T-cell (primary cell): ENCODE measurements at regions not wholly inside any gene's neighbourhood (a gene's known extent, or its start where the extent isn't known, plus 50 kb on each side); places are given as distances from the start of the nearest gene placed in this dataset.

Experiments
- ATAC-seq, 4 experiments: fragments of 200-7000 bp in 3 of 4; fragments of 150-1000 bp in 1 of 4; cut with Tn5 transposase; replicated peaks in 1 of 4; 1 replicate in 3 of 4; 2 replicates in 1 of 4; pipeline ENCODE4 v1.10.0; 2021; ENCODE audit warnings: moderate library complexity in 3 of 4, mild to moderate bottlenecking in 2 of 4, moderate number of reproducible peaks in 1 of 4
- CTCF ChIA-PET, 2 donors: fragments of 300-600 bp; sonication (Branson Sonifier 250); formaldehyde crosslinking; loops; one replicate each; lab custom pipeline; 2022; ENCODE audit warnings: antibody characterized with exemption in 2 of 2; lab: Charles Lee
- POLR2A ChIA-PET, 2 donors: fragments of 300-600 bp; sonication (Branson Sonifier 250); formaldehyde crosslinking; loops; one replicate each; lab custom pipeline; 2022; ENCODE audit warnings: antibody characterized with exemption in 2 of 2; lab: Charles Lee
- DNase-seq, 35 experiments: peaks; one replicate each; pipeline versions ENCODE4 v3.0.0 to v3.0.0-alpha.2; 2013 to 2023
- H3K27ac ChIP-seq: one replicate; pipeline ENCODE4 v1.5.1; 2013; ENCODE audit warnings: low read length
- H3K27me3 ChIP-seq, 2 experiments: replicated peaks in 1 of 2; 1 replicate in 1 of 2; 2 replicates in 1 of 2; pipeline versions ENCODE4 v1.6.1 to v1.7.0; 2013; ENCODE audit warnings: low read length in 1 of 2, mixed read lengths in 1 of 2; ENCODE audit not compliant: control insufficient read depth in 2 of 2, insufficient read depth in 2 of 2; ENCODE audit errors: extremely low read depth in 1 of 2
- H3K36me3 ChIP-seq, 2 donors: 1 replicate in 1 of 2; 2 replicates in 1 of 2; pipeline versions ENCODE4 v1.6.1 to v1.7.0; 2013; ENCODE audit warnings: low read length in 1 of 2; ENCODE audit not compliant: control insufficient read depth in 2 of 2, insufficient read depth in 1 of 2; ENCODE audit errors: extremely low read depth in 1 of 2
- H3K4me1 ChIP-seq, 2 experiments: 1 replicate in 1 of 2; 2 replicates in 1 of 2; pipeline versions ENCODE4 v1.6.1 to v1.7.0; 2013; ENCODE audit warnings: low read length in 2 of 2, mixed read lengths in 1 of 2; ENCODE audit not compliant: insufficient read depth in 2 of 2, control insufficient read depth in 1 of 2; ENCODE audit errors: extremely low read depth in 1 of 2
- H3K4me3 ChIP-seq, 2 donors: 1 replicate in 1 of 2; 2 replicates in 1 of 2; pipeline versions ENCODE4 v1.5.1 to v1.7.0; 2013; ENCODE audit warnings: mild to moderate bottlenecking in 2 of 2, low read length in 1 of 2, moderate library complexity in 1 of 2; ENCODE audit not compliant: control insufficient read depth in 1 of 2; ENCODE audit errors: extremely low read depth in 1 of 2
- H3K9me3 ChIP-seq: 2 replicates; pipeline ENCODE4 v1.7.0; 2013
- H3K27ac Mint-ChIP-seq, 2 donors: one replicate each; pipeline ENCODE4 v1.8.0; 2020 to 2021; ENCODE audit warnings: mild to moderate bottlenecking in 2 of 2, mixed read lengths in 2 of 2
- H3K27me3 Mint-ChIP-seq, 2 donors: one replicate each; pipeline ENCODE4 v1.8.0; 2021 to 2022; ENCODE audit warnings: mixed read lengths in 2 of 2
- H3K36me3 Mint-ChIP-seq: one replicate; pipeline ENCODE4 v1.8.0; 2021; ENCODE audit warnings: mixed read lengths
- H3K4me1 Mint-ChIP-seq, 3 donors: one replicate each; pipeline ENCODE4 v1.8.0; 2020 to 2022; ENCODE audit warnings: mixed read lengths in 3 of 3, mild to moderate bottlenecking in 1 of 3
- H3K4me3 Mint-ChIP-seq, 3 donors: one replicate each; pipeline ENCODE4 v1.8.0; 2020 to 2022; ENCODE audit warnings: mild to moderate bottlenecking in 3 of 3, mixed read lengths in 3 of 3, moderate library complexity in 3 of 3
- H3K9me3 Mint-ChIP-seq, 3 donors: one replicate each; pipeline ENCODE4 v1.8.0; 2020 to 2022; ENCODE audit warnings: mixed read lengths in 3 of 3
- WGBS: methylation state at CpG from one replicate; pipeline ENCODE4 v1.1.5; 2013; ENCODE audit warnings: missing lambda C conversion rate; ENCODE audit not compliant: insufficient coverage; 5-methylcytosine and 5-hydroxymethylcytosine counted together

GRCh38 chr1:22343456-22344328 lies 108.0 kb upstream of the ZBTB40 start:
- Mint-ChIP-seq H3K9me3 (no peaks in the 10 kb centered on the region), H3K27me3 (peaks cover 62 to 76% of the 10 kb centered on the region in 2 donors), H3K4me1 (peaks cover 0 to 3% (median 2%) of the 10 kb centered on the region in 3 donors), H3K27ac (no peak overlapping the region), H3K36me3 (no peaks in the 10 kb centered on the region), H3K4me3 (no peak overlapping the region)
- Histone ChIP-seq H3K27ac (no peak overlapping the region), H3K9me3 (no peaks in the 10 kb centered on the region), H3K4me1 (no peaks in the 10 kb centered on the region), H3K36me3 (no peaks in the 10 kb centered on the region), H3K27me3 (peaks cover 3 to 67% of the 10 kb centered on the region in 2 experiments), H3K4me3 (no peak overlapping the region)
- WGBS, result 77% methylated on average over 24 of the region's 29 CpGs
- POLR2A ChIA-PET, result no interaction called here
- CTCF ChIA-PET, result no interaction called here
- ATAC-seq (no peak), DNase-seq (no peak)

DNA sequence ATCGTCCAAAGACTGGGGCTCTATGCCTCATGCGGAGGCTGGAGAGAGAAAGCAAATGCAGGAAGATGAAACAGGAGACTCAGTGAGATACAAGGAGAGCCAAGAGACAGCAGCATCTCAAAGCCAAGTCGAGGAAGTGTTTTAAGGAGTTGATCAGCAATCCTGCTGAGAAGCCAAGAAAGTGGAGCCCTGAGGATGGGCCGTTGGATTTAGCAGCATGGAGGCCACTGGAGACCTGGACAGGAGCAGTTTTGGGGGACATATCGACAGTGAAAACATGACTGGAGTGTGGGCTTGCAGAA lies 107.4 kb upstream of the ZBTB40 start:
- 52% methylated on average over 5 of the region's 5 CpGs for WGBS
- ATAC-seq (no peak), DNase-seq (no peak)
- H3K4me1 ChIP-seq, result no peaks in the 10 kb centered on the region
- no peak overlapping the region for H3K27ac ChIP-seq
- Mint-ChIP-seq H3K27me3 (peaks cover 65 to 81% of the 10 kb centered on the region in 2 donors), H3K4me1 (peaks cover 0 to 3% (median 2%) of the 10 kb centered on the region in 3 donors), H3K36me3 (no peaks in the 10 kb centered on the region), H3K4me3 (no peak overlapping the region), H3K27ac (no peak overlapping the region), H3K9me3 (no peaks in the 10 kb centered on the region)
- H3K9me3 ChIP-seq, result no peaks in the 10 kb centered on the region
- ChIA-PET CTCF (interaction anchor here in 1 of 2 donors (0.6 kb wide), 1 partner anchor 14 kb away, joined by 3 read pairs; no protein-coding TSS in a partner anchor), POLR2A (no interaction called here)
- H3K27me3 ChIP-seq, result peaks cover 3 to 65% of the 10 kb centered on the region in 2 experiments
- H3K4me3 ChIP-seq, result no peak overlapping the region
- no peaks in the 10 kb centered on the region for H3K36me3 ChIP-seq

- peaks cover 6 to 66% of the 10 kb centered on the region in 2 experiments for H3K27me3 ChIP-seq
- ChIA-PET POLR2A (no interaction called here), CTCF (interaction anchor here in 1 of 2 donors (0.6 kb wide), 1 partner anchor 14 kb away, joined by 3 read pairs; no protein-coding TSS in a partner anchor)
- H3K4me3 ChIP-seq, result no peak overlapping the region
- H3K9me3 Mint-ChIP-seq, result no peaks in the 10 kb centered on the region
- no peak overlapping the region for H3K27ac ChIP-seq
- peaks cover 66 to 84% of the 10 kb centered on the region in 2 donors for H3K27me3 Mint-ChIP-seq
- WGBS, result 82% methylated on average over 14 of the region's 17 CpGs
- H3K9me3 ChIP-seq, result no peaks in the 10 kb centered on the region
- no peak overlapping the region for H3K4me3 Mint-ChIP-seq
- H3K4me1 Mint-ChIP-seq, result peaks cover 2 to 5% (median 3%) of the 10 kb centered on the region in 3 donors
- no peaks in the 10 kb centered on the region for H3K36me3 ChIP-seq
- no peak for DNase-seq
- no peak for ATAC-seq
- no peak overlapping the region for H3K27ac Mint-ChIP-seq
- H3K4me1 ChIP-seq, result no peaks in the 10 kb centered on the region
- no peaks in the 10 kb centered on the region for H3K36me3 Mint-ChIP-seq
Measured at GRCh38 chr1:22344851-22345560, 106.6 kb upstream of the ZBTB40 start.

GRCh38 chr1:22347854-22348760 lies 103.5 kb upstream of the ZBTB40 start:
- peaks cover 12 to 15% (median 12%) of the 10 kb centered on the region in 3 donors for H3K4me1 Mint-ChIP-seq
- DNase-seq (no peak), ATAC-seq (no peak)
- no peak overlapping the region for H3K4me3 ChIP-seq
- ChIA-PET CTCF (no interaction called here), POLR2A (no interaction called here)
- H3K27ac ChIP-seq, result no peak overlapping the region
- H3K27me3 ChIP-seq, result peaks cover 14 to 57% of the 10 kb centered on the region in 2 experiments
- H3K36me3 Mint-ChIP-seq, result no peaks in the 10 kb centered on the region
- H3K36me3 ChIP-seq, result no peaks in the 10 kb centered on the region
- H3K9me3 Mint-ChIP-seq, result no peaks in the 10 kb centered on the region
- no peak overlapping the region for H3K4me3 Mint-ChIP-seq
- no peaks in the 10 kb centered on the region for H3K9me3 ChIP-seq
- peaks cover 0 to 9% of the 10 kb centered on the region in 2 experiments for H3K4me1 ChIP-seq
- H3K27me3 Mint-ChIP-seq, result peaks cover 73 to 84% of the 10 kb centered on the region in 2 donors
- peak overlapping the region in 1 of 2 donors; percentile 34 for H3K27ac Mint-ChIP-seq
- 29% methylated on average over 5 of the region's 16 CpGs for WGBS

DNA sequence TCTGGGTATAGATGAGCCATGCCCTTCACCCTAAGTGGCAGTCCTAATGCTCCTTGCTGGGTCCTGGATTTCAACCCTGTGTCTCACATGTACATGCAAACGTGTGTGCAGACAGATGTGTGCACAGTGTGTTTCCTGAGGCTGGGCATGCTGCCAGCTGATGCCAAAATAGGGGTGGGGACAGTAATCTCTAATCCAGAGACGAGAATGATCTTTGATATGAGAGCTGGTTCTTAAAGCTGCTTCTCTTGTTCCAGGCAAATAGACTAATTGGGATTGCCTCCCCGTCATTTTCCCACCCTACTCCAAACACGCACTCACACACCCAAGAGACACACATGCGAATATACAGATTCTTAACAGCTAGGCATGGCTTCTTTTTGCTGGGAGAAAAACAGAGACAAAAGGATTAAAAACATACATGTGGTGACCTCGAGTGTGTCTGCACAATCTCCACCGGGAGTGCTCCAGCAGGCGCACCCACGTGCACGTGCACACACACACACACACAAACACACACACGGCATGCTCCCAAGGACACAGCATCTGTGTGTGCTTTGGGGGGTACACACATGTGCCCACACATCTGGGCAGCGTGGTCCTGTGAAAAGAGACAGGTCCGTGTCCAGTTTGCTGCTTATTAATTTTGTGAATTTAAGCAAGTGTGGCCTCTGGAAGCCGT lies 102.1 kb upstream of the ZBTB40 start:
- Histone ChIP-seq H3K4me3 (no peak overlapping the region), H3K36me3 (no peaks in the 10 kb centered on the region), H3K27me3 (peaks cover 16 to 50% of the 10 kb centered on the region in 2 experiments), H3K9me3 (no peaks in the 10 kb centered on the region), H3K4me1 (peaks cover 0 to 9% of the 10 kb centered on the region in 2 experiments), H3K27ac (no peak overlapping the region)
- DNase-seq (no peak), ATAC-seq (no peak)
- 51% methylated on average over 4 of the region's 14 CpGs for WGBS
- ChIA-PET CTCF (no interaction called here), POLR2A (interaction anchor here in 1 of 2 donors (0.6 kb wide), 1 partner anchor 395 kb away, joined by 8 read pairs; no protein-coding TSS in a partner anchor)
- H3K4me1 Mint-ChIP-seq, result peaks cover 12 to 15% (median 12%) of the 10 kb centered on the region in 3 donors
- H3K27me3 Mint-ChIP-seq, result peaks cover 59 to 70% of the 10 kb centered on the region in 2 donors
- H3K36me3 Mint-ChIP-seq, result no peaks in the 10 kb centered on the region
- no peaks in the 10 kb centered on the region for H3K9me3 Mint-ChIP-seq
- no peak overlapping the region for H3K27ac Mint-ChIP-seq
- H3K4me3 Mint-ChIP-seq, result no peak overlapping the region
